Neural cell (in vitro differentiated cells): ENCODE measurements at regions not wholly inside any gene's neighbourhood (a gene's known extent, or its start where the extent isn't known, plus 50 kb on each side); places are given as distances from the start of the nearest gene placed in this dataset.

ENCODE experiments used
- H2AFZ ChIP-seq: fragments of 200-600, 300-800 bp; sonication (generic), shearing (Covaris generic); 2 replicates; pipeline ENCODE4 v1.6.0; 2014; ENCODE audit warnings: low read depth, mild to moderate bottlenecking, antibody characterized with exemption, low read length, moderate library complexity
- H3F3A ChIP-seq: fragments of 200-600 bp; shearing (Covaris generic); 2 replicates; pipeline ENCODE4 v1.6.1; 2016; ENCODE audit warnings: mild to moderate bottlenecking, moderate library complexity, mixed read lengths, antibody characterized with exemption, low read length; ENCODE audit not compliant: insufficient read depth, poor library complexity, severe bottlenecking
- H3K27ac ChIP-seq: fragments of 200-600, 300-800 bp; sonication (generic), shearing (Covaris generic); 2 replicates; pipeline ENCODE4 v1.5.1; 2014; ENCODE audit warnings: mild to moderate bottlenecking, low read length, moderate library complexity
- H3K27me3 ChIP-seq: fragments of 300-800, 200-600 bp; sonication (generic), shearing (Covaris generic); 2 replicates; pipeline ENCODE4 v1.6.0; 2014; ENCODE audit warnings: mild to moderate bottlenecking, low read depth, low read length, moderate library complexity; ENCODE audit not compliant: insufficient read depth
- H3K36me3 ChIP-seq: fragments of 300-800, 200-600 bp; sonication (generic), shearing (Covaris generic); 2 replicates; pipeline ENCODE4 v1.5.1; 2014; ENCODE audit warnings: mild to moderate bottlenecking, antibody characterized with exemption, low read length, moderate library complexity; ENCODE audit not compliant: insufficient read depth
- H3K4me2 ChIP-seq: fragments of 300-800, 200-600 bp; sonication (generic), shearing (Covaris generic); 2 replicates; pipeline ENCODE4 v1.6.0; 2014; ENCODE audit warnings: mild to moderate bottlenecking, low read length
- H3K4me3 ChIP-seq: fragments of 300-800, 200-600 bp; sonication (generic), shearing (Covaris generic); 2 replicates; pipeline ENCODE4 v1.5.1; 2014; ENCODE audit warnings: mild to moderate bottlenecking, low read length, moderate library complexity
- H3K79me2 ChIP-seq: fragments of 200-600 bp; shearing (Covaris generic); replicated peaks from 2 replicates; pipeline ENCODE4 v1.6.0; 2014; ENCODE audit warnings: mild to moderate bottlenecking, low read length, moderate library complexity; ENCODE audit not compliant: insufficient read depth
- H3K9ac ChIP-seq: fragments of 300-800, 200-600 bp; sonication (generic), shearing (Covaris generic); 2 replicates; pipeline ENCODE4 v1.6.1; 2016; ENCODE audit warnings: mild to moderate bottlenecking, low read length, mixed read lengths
- H3K9me2 ChIP-seq: fragments of 200-600 bp; shearing (Covaris generic); 2 replicates; pipeline ENCODE4 v1.6.1; 2016; ENCODE audit warnings: mild to moderate bottlenecking, low read length, mixed read lengths; ENCODE audit not compliant: insufficient read depth
- H3K9me3 ChIP-seq: fragments of 200-600, 300-800 bp; sonication (generic), shearing (Covaris generic); 2 replicates; pipeline ENCODE4 v1.6.1; 2016; ENCODE audit warnings: mild to moderate bottlenecking, mixed run types, low read length, moderate library complexity, mixed read lengths
- H4K20me1 ChIP-seq: fragments of 200-600 bp; shearing (Covaris generic); 2 replicates; pipeline ENCODE4 v1.6.1; 2016; ENCODE audit warnings: mild to moderate bottlenecking, mixed run types; ENCODE audit not compliant: insufficient read depth
- CTCF ChIP-seq: fragments of 450-650 bp; IDR thresholded peaks from 2 replicates; pipeline ENCODE4 v1.5.1; 2014; ENCODE audit warnings: antibody characterized with exemption, mild to moderate bottlenecking, moderate library complexity; ENCODE audit not compliant: poor library complexity, severe bottlenecking
- EP300 ChIP-seq: fragments of 450-650 bp; conservative IDR thresholded peaks from 2 replicates; pipeline ENCODE4 v1.6.1; 2014; ENCODE audit warnings: antibody characterized with exemption, mild to moderate bottlenecking, moderate library complexity; ENCODE audit not compliant: poor library complexity, severe bottlenecking
- EZH2 ChIP-seq: fragments of 200-600, 300-800 bp; shearing (Covaris generic), sonication (generic); IDR thresholded peaks from 2 replicates; pipeline ENCODE4 v1.6.1; 2014; ENCODE audit warnings: antibody characterized with exemption, low read length, borderline replicate concordance, mild to moderate bottlenecking; ENCODE audit not compliant: insufficient read depth, poor library complexity, severe bottlenecking
- MXI1 ChIP-seq: fragments of 450-650 bp; conservative IDR thresholded peaks from 2 replicates; pipeline ENCODE4 v1.6.1; 2014; ENCODE audit warnings: antibody characterized with exemption, mild to moderate bottlenecking; ENCODE audit not compliant: poor library complexity, severe bottlenecking
- POLR2AphosphoS5 ChIP-seq: IDR thresholded peaks from 2 replicates; pipeline ENCODE4 v1.6.1; 2012
- RAD21 ChIP-seq: fragments of 450-650 bp; conservative IDR thresholded peaks from 2 replicates; pipeline ENCODE4 v1.6.1; 2014; ENCODE audit warnings: antibody characterized with exemption, mild to moderate bottlenecking, moderate library complexity
- REST ChIP-seq: IDR thresholded peaks from 2 replicates; pipeline ENCODE4 v1.6.1; 2012; ENCODE audit warnings: borderline replicate concordance
- SMC3 ChIP-seq: fragments of 450-650 bp; conservative IDR thresholded peaks from 2 replicates; pipeline ENCODE4 v1.6.1; 2014; ENCODE audit warnings: antibody characterized with exemption, mild to moderate bottlenecking, moderate library complexity; ENCODE audit not compliant: poor library complexity
- TAF1 ChIP-seq: IDR thresholded peaks from 2 replicates; pipeline ENCODE4 v1.6.1; 2012; ENCODE audit warnings: low read depth

GRCh38 chr6:85382541-85382940, 67.3 kb upstream of the NT5E start:
- Histone ChIP-seq H3K4me2 (no peak overlapping the region), H3K27ac (no peak overlapping the region), H3K9me3 (no peaks in the 10 kb centered on the region), H2AFZ (no peak overlapping the region), H3K4me3 (no peak overlapping the region), H3F3A (no peaks in the 10 kb centered on the region), H3K9me2 (no peaks in the 10 kb centered on the region), H4K20me1 (no peaks in the 10 kb centered on the region), H3K27me3 (no peaks in the 10 kb centered on the region), H3K9ac (no peak overlapping the region), H3K79me2 (no peaks in the 10 kb centered on the region), H3K36me3 (no peaks in the 10 kb centered on the region)
- TF ChIP-seq RAD21: no peak
- no peak for TF ChIP-seq MXI1
- TF ChIP-seq TAF1: no peak

GRCh38 chr6:85372915-85373270, 77.0 kb upstream of the NT5E start:
- no peaks in the 10 kb centered on the region for H3K36me3 ChIP-seq
- H3K27ac ChIP-seq: no peak overlapping the region
- H4K20me1 ChIP-seq: no peaks in the 10 kb centered on the region
- H3K4me3 ChIP-seq: no peak overlapping the region
- H3K9me3 ChIP-seq: no peaks in the 10 kb centered on the region
- no peak overlapping the region for H2AFZ ChIP-seq
- no peaks in the 10 kb centered on the region for H3K79me2 ChIP-seq
- H3K4me2 ChIP-seq: no peak overlapping the region
- no peaks in the 10 kb centered on the region for H3K9me2 ChIP-seq
- TF ChIP-seq EP300 (no peak), POLR2AphosphoS5 (no peak), EZH2 (no peak), RAD21 (no peak), CTCF (no peak), TAF1 (no peak), SMC3 (no peak), MXI1 (no peak), REST (no peak)
- H3K9ac ChIP-seq: no peak overlapping the region
- H3K27me3 ChIP-seq: no peaks in the 10 kb centered on the region
- H3F3A ChIP-seq: no peaks in the 10 kb centered on the region
